ENCODE measurements at regions not wholly inside any gene's neighbourhood (a gene's known extent, or its start where the extent isn't known, plus 50 kb on each side); places are given as distances from the start of the nearest gene placed in this dataset.
"Not testable (repeated sequence)": the region's sequence is repeated elsewhere in the genome, so short reads cannot be mapped to it uniquely, and the experiment has no call there.

DNA sequence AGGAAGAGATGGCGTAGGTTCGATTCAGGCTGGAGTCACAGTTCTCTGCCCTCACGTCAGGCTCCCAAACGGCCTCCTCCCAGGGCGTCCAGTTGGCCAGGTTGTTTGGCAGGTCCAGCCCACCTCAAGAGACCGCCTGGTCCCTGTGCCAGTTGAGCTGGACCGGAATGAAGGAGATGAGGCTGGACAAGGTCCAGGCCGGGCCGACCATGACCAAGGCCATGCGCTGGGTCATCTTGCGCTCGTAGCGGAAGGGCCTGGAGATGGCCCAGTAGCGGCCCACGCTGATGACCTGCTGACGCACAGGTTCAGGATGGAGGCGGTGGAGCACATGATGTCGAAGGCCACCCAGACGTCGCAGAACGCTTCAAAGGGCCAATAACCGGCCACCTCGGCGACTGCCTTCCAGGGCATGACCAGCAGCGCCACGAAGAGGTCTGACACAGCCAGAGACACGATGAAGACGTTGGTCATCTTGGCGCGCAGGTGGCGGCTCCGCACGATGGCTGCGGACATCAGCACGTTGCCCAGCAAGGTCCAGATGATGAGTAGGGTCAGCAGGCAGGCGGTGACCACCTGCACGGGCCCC, 919.5 kb downstream of the RPIA start:
- TF ChIP-seq POLR2A, POLR2AphosphoS5 (IDR thresholded peaks at IDR 0.05): not testable (repeated sequence)
- TF ChIP-seq, protein P1, sequence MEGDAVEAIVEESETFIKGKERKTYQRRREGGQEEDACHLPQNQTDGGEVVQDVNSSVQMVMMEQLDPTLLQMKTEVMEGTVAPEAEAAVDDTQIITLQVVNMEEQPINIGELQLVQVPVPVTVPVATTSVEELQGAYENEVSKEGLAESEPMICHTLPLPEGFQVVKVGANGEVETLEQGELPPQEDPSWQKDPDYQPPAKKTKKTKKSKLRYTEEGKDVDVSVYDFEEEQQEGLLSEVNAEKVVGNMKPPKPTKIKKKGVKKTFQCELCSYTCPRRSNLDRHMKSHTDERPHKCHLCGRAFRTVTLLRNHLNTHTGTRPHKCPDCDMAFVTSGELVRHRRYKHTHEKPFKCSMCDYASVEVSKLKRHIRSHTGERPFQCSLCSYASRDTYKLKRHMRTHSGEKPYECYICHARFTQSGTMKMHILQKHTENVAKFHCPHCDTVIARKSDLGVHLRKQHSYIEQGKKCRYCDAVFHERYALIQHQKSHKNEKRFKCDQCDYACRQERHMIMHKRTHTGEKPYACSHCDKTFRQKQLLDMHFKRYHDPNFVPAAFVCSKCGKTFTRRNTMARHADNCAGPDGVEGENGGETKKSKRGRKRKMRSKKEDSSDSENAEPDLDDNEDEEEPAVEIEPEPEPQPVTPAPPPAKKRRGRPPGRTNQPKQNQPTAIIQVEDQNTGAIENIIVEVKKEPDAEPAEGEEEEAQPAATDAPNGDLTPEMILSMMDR (IDR thresholded peaks at IDR 0.05): not testable (repeated sequence)
